Activated gamma-delta T cell treated with Interleukin-2 at 50 U/mL for 16 hours (primary cell): ENCODE measurements at regions not wholly inside any gene's neighbourhood (a gene's known extent, or its start where the extent isn't known, plus 50 kb on each side); places are given as distances from the start of the nearest gene placed in this dataset.
"Not testable (repeated sequence)": the region's sequence is repeated elsewhere in the genome, so short reads cannot be mapped to it uniquely, and the experiment has no call there.

ENCODE experiments used
- DNase-seq: peaks from one replicate; pipeline ENCODE4 v3.0.0-alpha.2; 2020

GRCh38 chr13:76829572-76830327 is 56.5 kb downstream of the KCTD12 start:
- DNase-seq = no peak

GRCh38 chr13:76828316-76828741 is 57.9 kb downstream of the KCTD12 start:
- no peak for DNase-seq

DNA sequence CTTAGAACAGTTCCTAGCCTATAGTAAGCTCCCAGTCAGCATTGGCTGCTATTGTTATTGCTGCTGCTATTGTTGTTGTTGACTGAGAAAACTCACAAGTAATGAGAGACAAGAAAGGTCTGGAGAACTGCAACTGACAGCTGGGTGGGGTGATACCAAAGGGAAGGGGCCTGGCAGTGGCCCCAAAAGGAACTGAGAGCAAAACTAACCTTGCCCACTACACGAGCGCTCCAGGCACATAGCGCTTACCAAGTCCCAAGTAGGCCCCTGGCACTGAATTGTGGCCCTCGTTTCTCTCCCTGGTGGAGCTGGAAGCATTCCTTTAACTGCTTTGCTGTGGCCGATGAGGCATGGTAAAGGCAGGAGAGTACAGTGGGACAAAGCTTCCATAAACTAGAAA is 59.7 kb downstream of the KCTD12 start:
- DNase-seq = no peak

DNA sequence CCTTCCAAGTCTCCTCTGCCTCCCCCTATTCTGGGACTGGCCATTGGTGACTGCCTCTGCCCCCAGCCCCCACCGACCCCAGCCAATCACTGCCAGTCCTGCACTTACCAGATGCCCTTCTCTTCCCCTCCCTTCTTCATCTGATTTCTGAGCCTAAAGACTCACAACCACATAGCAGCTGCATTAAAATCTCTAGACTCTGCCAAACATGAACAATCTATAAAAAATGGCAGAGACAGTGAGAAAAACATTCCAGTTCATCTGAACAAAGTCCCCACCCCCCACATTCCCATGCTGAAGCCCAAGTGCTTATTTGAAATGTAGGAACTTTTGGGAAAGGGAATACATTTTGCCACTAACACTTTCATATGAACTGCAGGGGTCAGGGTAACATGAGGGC is 60.8 kb downstream of the KCTD12 start:
- DNase-seq = no peak

GRCh38 chr13:76823969-76824368 is 62.2 kb downstream of the KCTD12 start:
- no peak for DNase-seq

DNA sequence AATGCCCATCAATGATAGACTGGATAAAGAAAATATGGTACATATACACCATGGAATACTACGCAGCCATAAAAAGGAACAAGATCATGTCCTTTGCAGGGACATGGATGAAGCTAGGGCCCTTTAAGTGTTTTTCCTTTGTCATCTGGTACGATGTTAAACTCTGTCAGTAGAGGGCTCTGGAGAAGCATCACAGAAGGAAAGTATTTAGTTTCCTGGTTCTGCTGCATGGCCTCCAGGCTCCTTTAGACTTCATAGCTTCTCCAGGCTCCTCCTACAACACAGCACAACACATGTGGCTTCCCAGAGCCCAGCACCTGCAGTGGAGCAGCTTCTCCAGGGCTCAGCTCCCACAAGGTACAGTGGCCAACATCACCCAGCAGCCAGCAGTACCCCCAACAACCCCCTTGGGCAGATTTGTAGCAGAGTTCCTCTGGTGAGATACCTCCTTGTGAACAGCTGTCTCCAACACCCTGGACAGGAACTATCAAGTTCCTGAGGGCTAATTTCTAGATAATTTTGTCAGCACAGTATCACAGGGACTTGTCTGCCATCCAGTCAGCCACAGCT is 63.4 kb downstream of the KCTD12 start:
- DNase-seq = no peak

- DNase-seq = not testable (repeated sequence)
Observed at GRCh38 chr13:76821222-76821621, 65.0 kb downstream of the KCTD12 start.

GRCh38 chr13:76820759-76821158 is 65.4 kb downstream of the KCTD12 start:
- no peak for DNase-seq

GRCh38 chr13:76816394-76816793 is 69.8 kb downstream of the KCTD12 start:
- DNase-seq = no peak

GRCh38 chr13:76815344-76815743 is 70.9 kb downstream of the KCTD12 start:
- no peak for DNase-seq

GRCh38 chr13:76813891-76814290 is 72.3 kb downstream of the KCTD12 start:
- no peak for DNase-seq

DNA sequence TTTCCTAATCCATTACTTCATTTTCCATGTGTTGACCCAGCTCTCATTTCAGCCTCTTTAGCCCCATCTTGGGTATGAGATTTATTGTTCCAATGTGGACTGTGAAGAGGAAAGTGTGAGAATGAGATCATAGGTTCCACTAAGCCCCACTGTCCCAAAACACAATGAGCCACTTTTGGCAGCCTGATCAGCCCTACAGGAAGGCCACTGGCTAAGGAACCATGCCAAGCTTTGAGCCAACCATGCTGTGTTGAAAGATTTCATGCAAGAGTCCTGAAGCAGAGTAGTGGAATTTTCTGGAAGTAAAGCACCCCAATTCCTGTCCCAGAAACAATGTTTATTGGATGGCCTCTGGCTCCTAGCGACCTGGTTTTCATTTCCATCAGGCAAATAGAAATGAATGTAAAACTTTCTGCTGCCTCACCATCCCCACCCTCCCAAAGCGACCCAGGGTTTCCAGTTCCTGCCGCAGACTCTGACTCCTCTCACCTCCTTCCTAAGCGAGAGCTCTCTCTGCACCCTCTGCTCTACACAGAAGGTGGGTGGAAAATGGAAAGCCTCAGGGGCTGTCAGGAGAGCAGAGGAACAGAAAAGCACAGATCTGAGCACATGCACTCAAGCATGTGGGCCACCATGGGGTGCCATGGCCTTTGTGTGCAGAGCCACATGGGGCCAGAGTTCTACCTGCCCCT is 73.1 kb downstream of the KCTD12 start:
- DNase-seq = no peak

DNA sequence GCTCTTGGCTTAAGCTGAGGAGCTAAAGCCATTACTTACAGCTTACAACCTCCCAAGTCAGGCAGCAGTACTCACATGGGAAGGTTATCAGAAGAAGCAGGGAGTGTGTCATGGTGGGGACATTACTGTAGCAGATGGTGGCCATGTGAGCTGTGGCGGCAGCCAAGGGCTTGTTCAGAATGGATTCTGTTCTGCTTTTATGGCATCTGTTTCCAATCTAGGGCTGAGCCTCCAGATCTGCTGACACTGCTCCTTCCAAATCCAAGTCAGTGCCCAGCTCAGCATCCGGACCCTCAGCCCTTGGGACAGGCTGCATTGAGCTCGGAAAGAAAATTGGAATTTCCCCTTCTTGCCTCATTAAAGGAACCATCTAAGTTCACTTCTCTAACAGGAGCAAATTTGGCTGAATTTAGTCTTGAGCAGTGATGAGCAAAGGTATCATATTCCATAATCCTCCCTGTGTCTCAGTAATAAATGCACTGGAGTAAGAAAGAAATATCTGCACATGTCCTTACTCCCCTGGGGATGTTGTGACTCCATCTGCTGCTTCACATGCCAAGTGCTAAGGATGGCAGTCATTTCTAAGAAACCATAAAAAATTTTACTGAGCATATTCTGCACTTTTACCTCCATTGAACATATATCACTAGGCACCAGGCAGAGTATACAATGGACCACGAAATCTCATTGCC is 73.9 kb downstream of the KCTD12 start:
- no peak for DNase-seq

- no peak for DNase-seq
Observed at GRCh38 chr13:76809389-76809788, 76.8 kb downstream of the KCTD12 start.

- no peak for DNase-seq
Observed at GRCh38 chr13:76808927-76809326, 77.3 kb downstream of the KCTD12 start.

GRCh38 chr13:76804801-76805200 is 81.4 kb downstream of the KCTD12 start:
- DNase-seq = no peak

GRCh38 chr13:76803831-76804230 is 82.4 kb downstream of the KCTD12 start:
- no peak for DNase-seq

- DNase-seq = no peak
Observed at GRCh38 chr13:76800943-76801342, 85.3 kb downstream of the KCTD12 start.

DNA sequence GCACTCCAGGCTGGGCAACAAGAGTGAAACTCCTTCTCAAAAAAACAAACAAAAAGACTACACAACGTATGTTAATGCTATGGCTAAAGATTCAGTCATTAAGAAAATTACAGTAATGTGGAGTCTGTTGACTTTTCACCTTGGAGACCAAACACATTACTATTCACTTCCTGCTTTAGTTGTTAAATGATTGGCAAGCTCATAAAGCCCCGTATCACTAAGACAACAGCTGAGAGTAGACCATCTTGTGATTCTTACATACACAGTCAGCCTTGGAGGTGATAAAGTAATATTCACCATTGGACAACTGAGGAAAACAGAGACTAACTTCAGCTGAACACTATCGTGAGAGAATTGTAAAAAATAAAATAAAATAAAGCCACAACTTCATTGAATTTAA is 86.5 kb downstream of the KCTD12 start:
- no peak for DNase-seq

GRCh38 chr13:76798037-76798436 is 88.2 kb downstream of the KCTD12 start:
- no peak for DNase-seq

- DNase-seq = no peak
Observed at GRCh38 chr13:76797361-76797760, 88.8 kb downstream of the KCTD12 start.

GRCh38 chr13:76796851-76797250 is 89.4 kb downstream of the KCTD12 start:
- DNase-seq = no peak
